Cardiac muscle cell (in vitro differentiated cells and primary cell): ENCODE measurements at regions not wholly inside any gene's neighbourhood (a gene's known extent, or its start where the extent isn't known, plus 50 kb on each side); places are given as distances from the start of the nearest gene placed in this dataset.

Experiments used
- DNase-seq, 2 donors: peaks; one replicate each; pipeline versions ENCODE4 v3.0.0 to v3.0.0-alpha.2; 2010 to 2017; ENCODE audit warnings: low read depth in 1 of 2, low spot score in 1 of 2
- H3K27ac ChIP-seq: fragments of 200-600 bp; sonication (generic); 2 replicates; pipeline ENCODE4 v1.5.1; 2016
- H3K27me3 ChIP-seq: fragments of 200-600 bp; sonication (generic); 2 replicates; pipeline ENCODE4 v1.6.0; 2016; ENCODE audit warnings: control low read depth
- H3K36me3 ChIP-seq: fragments of 200-600 bp; sonication (generic); 2 replicates; pipeline ENCODE4 v1.5.1; 2016; ENCODE audit warnings: control low read depth
- H3K4me1 ChIP-seq: fragments of 200-600 bp; sonication (generic); 2 replicates; pipeline ENCODE4 v1.8.1; 2017; ENCODE audit warnings: low read depth, mild to moderate bottlenecking, mixed run types
- H3K4me3 ChIP-seq: fragments of 200-600 bp; sonication (generic); 2 replicates; pipeline ENCODE4 v1.5.1; 2016; ENCODE audit warnings: mild to moderate bottlenecking
- H3K9me3 ChIP-seq: fragments of 200-600 bp; sonication (generic); 2 replicates; pipeline ENCODE4 v1.5.1; 2017; ENCODE audit warnings: low read depth, mild to moderate bottlenecking, control low read depth
- CTCF ChIP-seq: IDR thresholded peaks from 2 replicates; pipeline ENCODE4 v1.5.1; 2012; ENCODE audit warnings: low read depth, mild to moderate bottlenecking, low read length

GRCh38 chr7:24521917-24522623, 51.2 kb upstream of the PALS2 start:
- no peak for TF ChIP-seq CTCF
- Histone ChIP-seq H3K36me3 (no peaks in the 10 kb centered on the region), H3K27me3 (no peaks in the 10 kb centered on the region), H3K9me3 (no peaks in the 10 kb centered on the region), H3K4me3 (no peak overlapping the region), H3K27ac (no peak overlapping the region), H3K4me1 (no peaks in the 10 kb centered on the region)
- no peak for DNase-seq
